PC-9 (cell line): ENCODE measurements at regions not wholly inside any gene's neighbourhood (a gene's known extent, or its start where the extent isn't known, plus 50 kb on each side); places are given as distances from the start of the nearest gene placed in this dataset.

Source experiments
- EZH2 ChIP-seq: fragments of 200-600 bp; sonication (generic); IDR thresholded peaks from 2 replicates; pipeline ENCODE4 v1.8.0; 2017; ENCODE audit warnings: antibody characterized with exemption, low read depth
- TF ChIP-seq, protein P1 (sequence below): fragments of 200-600 bp; sonication (generic); conservative IDR thresholded peaks from 2 replicates; pipeline ENCODE4 v1.6.1; 2017; ENCODE audit warnings: mixed run types, antibody characterized with exemption, mild to moderate bottlenecking, moderate library complexity

DNA sequence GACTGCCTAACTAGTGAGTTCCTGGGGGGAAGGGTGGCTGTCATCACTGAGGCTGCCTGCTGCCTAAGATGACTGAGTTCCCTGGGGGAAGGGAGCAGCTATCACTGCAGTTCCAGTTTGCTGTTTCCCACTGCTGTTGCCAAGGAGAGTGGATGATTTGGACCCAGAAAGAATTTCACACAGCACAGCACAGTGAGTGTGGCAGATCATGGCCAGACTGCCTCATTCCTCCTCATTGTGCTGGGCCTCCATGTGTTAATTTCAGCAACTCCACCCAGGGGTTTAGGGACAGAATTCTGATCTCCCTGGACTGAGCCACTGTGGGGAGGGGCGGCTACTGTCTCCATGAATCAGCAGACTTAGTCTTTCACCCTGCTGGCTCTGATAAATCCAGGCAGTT, 125.0 kb downstream of the TEX13C start:
- no peak for TF ChIP-seq EZH2
- TF ChIP-seq, protein P1, sequence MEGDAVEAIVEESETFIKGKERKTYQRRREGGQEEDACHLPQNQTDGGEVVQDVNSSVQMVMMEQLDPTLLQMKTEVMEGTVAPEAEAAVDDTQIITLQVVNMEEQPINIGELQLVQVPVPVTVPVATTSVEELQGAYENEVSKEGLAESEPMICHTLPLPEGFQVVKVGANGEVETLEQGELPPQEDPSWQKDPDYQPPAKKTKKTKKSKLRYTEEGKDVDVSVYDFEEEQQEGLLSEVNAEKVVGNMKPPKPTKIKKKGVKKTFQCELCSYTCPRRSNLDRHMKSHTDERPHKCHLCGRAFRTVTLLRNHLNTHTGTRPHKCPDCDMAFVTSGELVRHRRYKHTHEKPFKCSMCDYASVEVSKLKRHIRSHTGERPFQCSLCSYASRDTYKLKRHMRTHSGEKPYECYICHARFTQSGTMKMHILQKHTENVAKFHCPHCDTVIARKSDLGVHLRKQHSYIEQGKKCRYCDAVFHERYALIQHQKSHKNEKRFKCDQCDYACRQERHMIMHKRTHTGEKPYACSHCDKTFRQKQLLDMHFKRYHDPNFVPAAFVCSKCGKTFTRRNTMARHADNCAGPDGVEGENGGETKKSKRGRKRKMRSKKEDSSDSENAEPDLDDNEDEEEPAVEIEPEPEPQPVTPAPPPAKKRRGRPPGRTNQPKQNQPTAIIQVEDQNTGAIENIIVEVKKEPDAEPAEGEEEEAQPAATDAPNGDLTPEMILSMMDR = no peak
